DMS 273 (cell line): ENCODE measurements at regions not wholly inside any gene's neighbourhood (a gene's known extent, or its start where the extent isn't known, plus 50 kb on each side); places are given as distances from the start of the nearest gene placed in this dataset.
"Not testable (repeated sequence)": the region's sequence is repeated elsewhere in the genome, so short reads cannot be mapped to it uniquely, and the experiment has no call there.

Source experiments
- DNase-seq: peaks from one replicate; lab custom pipeline; 2025; ENCODE audit not compliant: unreplicated experiment; lab: John Stamatoyannopoulos, UW

- no peak for DNase-seq
Observed at GRCh38 chr7:29649028-29649716, 85.5 kb downstream of the PRR15 start.

DNA sequence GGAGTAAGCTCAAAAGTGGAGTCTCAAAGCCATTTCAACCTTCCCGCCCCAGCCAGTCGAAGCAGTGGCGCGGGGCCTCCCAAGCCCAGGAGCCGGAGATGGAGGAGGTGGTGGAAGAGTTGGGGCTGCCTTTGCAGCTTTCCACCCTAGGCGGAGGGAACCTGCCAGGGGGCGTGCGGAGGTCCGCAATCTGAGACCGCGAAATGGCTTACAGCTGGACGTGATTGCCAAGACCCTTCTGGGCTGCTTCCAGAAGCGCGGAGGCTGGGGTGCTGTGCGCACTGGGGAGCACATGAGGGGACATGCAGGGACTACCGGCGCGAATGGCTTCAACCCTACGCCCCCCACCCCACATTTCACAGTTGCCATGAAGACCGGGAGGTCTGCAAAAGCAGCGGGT, 86.2 kb downstream of the PRR15 start:
- DNase-seq: no peak

- DNase-seq: no peak
Observed at GRCh38 chr7:29651477-29651876, 87.8 kb downstream of the PRR15 start.

DNA sequence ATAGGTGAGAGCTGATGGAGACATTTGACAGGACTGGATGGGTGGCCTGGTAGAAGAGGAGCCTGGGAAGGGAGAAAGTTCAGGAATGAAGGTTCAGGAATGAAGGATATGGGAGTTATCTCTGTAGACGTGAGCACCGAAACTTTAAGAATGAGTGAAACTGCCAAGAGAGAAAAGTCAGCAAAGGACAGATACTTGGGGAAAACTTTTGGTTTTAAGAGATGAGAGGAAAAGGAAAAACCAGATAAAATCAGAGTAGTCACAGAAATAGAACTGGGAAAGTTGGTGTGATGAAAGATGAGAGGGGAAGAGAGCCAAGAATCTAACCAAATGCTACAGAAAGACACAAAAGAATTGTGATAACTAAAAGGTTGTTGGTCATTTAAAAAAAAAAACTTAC, 88.9 kb downstream of the PRR15 start:
- no peak for DNase-seq

GRCh38 chr7:29654340-29654739, 90.7 kb downstream of the PRR15 start:
- not testable (repeated sequence) for DNase-seq

DNA sequence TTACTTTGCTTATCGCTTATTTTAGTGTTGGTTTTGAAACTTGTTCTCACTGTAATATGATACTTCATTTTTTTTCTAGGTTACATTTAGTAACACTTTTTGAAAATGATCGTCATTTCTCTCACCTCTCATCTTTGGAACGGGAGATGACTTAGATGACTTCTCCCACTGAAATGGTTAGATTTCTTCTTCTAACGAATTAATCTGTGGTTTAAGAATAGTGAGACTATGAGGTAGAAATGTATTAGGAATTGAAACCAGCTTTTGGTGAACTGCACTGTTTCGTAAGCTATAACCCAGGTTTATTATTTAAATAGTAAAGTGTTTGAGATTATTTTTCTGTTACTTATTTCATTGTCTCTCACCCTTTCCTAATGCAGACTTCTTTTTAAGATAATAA, 93.7 kb downstream of the PRR15 start:
- DNase-seq: no peak

- DNase-seq: no peak
Observed at GRCh38 chr7:29657856-29658255, 94.2 kb downstream of the PRR15 start.

DNA sequence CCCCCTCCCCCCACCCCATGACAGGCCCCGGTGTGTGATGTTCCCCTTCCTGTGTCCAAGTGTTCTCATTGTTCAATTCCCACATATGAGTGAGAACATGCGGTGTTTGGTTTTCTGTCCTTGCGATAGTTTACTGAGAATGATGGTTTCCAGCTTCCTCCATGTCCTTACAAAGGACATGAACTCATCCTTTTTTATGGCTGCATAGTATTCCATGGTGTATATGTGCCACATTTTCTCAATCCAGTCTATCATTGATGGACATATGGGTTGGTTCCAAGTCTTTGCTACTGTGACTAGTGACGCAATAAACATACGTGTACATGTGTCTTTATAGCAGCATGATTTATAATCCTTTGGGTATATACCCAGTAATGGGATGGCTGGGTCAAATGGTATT, 95.6 kb downstream of the PRR15 start:
- not testable (repeated sequence) for DNase-seq

DNA sequence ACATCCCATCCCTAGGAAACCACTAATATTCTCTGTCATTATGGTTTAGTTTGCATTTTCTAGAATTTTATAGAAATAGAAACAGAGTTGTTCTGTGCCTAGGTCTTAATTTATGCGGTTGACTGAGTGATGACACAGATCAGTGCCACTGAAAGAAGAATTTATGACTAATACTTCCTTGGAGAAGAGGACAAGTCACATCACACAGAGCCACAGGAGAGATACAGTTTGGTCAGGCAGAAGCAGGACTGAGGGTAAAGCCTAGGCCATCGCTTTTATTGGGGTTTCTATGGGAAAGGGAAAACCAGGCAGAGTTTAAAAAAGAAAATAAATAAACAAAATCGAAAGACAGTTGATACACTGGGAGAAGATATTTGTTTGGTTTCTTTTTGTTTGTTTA, 99.3 kb downstream of the PRR15 start:
- not testable (repeated sequence) for DNase-seq

GRCh38 chr7:29664999-29665398, 101.4 kb downstream of the PRR15 start:
- not testable (repeated sequence) for DNase-seq

GRCh38 chr7:29667096-29667669, 103.5 kb downstream of the PRR15 start:
- DNase-seq: not testable (repeated sequence)

DNA sequence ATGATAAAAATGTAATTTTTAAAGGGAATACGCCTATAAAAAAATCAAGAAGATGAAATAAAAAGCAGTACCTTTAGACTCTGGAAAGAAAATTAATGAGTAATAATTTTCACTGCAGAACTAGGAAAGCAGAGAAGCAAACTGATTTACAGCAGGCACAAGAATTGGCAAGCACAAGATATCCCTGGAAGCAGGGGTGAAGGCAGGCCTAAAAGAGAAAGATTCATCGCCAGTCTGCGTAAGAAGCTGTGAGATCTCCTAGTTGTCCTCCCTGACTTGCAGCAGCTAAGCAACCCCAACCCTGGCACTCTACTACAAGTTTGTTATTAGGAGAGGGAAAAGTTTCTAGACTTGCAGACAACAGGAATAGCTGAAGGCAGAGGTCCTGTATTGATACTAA, 107.7 kb downstream of the PRR15 start:
- not testable (repeated sequence) for DNase-seq

- not testable (repeated sequence) for DNase-seq
Observed at GRCh38 chr7:29673635-29674034, 110.0 kb downstream of the PRR15 start.

GRCh38 chr7:29674626-29675025, 111.0 kb downstream of the PRR15 start:
- not testable (repeated sequence) for DNase-seq

DNA sequence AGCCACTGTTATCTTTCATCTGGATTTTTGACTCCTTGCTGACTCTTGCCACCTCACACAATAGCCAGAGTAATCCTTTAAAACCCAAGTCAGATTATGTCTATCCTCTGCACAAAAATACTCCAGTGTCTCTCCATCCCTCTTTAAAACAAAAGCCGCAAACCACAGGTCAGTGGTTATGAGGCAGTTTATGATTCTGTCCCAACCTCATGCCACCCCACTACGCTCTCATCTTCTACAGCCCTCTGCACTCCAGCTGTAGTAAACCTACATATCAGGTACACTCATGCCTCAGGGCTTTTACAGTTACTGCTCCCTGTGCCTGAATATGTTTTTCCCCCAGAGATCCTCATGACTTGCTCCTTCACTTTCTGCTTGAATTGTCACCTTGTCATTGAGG, 113.6 kb downstream of the PRR15 start:
- not testable (repeated sequence) for DNase-seq

DNA sequence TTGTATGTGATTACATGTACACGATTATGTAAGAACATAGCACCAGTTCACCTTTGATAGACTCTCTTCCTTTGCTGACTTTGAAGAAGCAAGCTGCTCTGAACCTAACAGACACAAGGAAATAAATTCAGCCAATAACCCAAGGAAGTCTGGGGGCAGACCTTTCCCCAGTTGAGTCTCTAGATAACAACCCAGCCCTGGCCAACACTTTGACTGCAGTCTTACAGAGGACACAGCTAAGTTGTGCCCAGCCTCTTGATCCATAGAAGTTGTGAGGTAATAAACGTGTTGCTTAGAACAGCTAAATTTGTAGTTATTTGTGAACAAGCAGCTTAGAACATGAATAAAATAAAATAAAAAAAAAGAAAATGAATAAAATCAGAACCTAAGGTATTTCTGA, 116.3 kb downstream of the PRR15 start:
- not testable (repeated sequence) for DNase-seq

DNA sequence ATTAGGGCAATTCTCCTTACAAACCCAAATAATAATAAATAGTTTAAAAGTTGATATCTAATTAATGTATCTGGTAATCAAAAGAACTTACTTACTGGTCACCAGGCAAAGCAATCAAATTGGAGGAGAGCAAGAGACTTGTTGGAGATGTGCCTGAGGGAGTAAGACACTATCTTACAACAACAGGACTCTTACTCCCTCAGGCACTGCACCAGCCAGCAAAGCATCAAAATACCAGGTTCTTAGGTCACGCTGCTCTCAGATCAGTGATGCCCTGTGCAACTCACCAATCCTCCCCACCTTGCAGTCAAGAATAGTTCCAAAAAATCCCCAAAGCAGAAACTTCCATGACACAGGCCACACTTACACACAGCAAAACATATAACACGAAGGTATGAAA, 117.0 kb downstream of the PRR15 start:
- not testable (repeated sequence) for DNase-seq

DNA sequence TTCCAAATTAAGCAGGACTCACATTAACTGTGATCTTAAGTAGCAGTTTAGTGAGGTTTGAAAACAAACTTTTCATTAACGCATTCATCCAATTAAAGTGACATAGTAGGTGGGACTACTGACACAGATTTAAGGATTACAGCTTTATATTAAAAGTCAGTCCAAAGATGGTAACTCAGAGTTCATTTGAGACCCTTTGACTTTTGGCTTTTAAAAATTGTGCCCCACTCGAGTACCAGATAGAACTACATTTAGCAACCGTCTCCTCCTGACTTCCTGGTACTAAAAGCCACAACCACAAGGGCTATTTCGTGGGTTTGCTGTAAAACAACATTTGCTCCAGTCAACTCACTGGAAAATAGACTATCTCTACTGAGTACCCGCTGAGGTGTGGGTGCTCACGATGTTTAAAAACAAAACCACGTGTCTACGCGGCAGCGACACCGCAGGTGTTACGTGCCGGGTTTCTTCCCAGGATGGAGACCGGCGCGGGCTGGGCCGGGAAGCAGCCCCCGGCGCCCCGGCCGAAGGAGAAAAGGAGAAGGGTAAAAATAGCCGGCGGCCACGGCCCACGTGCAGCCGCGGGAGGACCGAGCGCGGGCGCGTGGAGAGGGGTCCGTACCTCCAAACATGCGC, 120.6 kb downstream of the PRR15 start:
- peak; percentile 45 for DNase-seq

DNA sequence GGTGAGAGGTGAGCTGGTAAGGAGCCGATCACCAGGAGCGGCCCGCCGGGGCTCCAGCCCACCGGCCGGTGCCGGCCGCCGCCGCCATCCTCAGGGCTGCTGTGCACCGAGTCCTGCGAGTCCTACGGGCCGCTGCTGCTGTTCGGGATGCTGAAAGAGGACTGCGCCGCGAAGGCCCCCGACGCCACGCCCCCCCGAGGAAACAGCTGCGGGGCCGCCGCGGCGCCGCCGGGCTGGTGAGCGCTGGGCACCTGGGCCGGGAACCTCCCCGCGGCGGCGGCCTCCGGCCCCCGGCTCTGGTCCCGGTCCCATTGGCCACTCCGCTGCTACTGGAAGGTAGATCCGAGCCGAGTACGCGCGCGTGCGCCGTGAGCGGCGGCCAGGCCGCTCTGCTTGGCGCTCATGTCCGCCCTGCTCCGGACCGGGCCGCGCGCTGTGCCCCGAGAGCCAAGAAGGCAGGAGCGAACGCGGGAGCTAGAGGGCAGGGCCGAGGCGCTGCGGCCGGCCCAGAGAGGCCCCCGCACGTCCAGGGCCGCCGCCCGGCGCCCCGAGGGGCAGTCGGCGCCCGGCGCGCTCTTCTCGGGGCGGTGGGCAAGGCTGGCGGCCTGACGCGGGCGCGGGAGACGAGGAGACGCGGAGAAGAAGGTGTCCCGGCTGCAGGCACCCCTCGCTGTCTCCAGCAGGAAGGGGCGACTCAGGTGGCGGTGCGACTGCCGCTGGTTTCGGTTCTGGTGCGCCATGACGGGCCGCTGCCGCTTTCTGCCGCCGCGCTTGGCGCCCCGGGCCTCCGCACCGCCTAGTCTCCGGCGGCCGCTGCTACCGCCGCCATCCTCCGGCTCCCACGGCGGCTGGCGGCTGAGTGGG, 121.3 kb upstream of the WIPF3 start:
- DNase-seq: peak; percentile 97

GRCh38 chr7:29685651-29686271, 120.5 kb upstream of the WIPF3 start:
- DNase-seq: not testable (repeated sequence)

GRCh38 chr7:29690510-29690909, 115.8 kb upstream of the WIPF3 start:
- DNase-seq: not testable (repeated sequence)
